K562 (cell line): ENCODE measurements at regions not wholly inside any gene's neighbourhood (a gene's known extent, or its start where the extent isn't known, plus 50 kb on each side); places are given as distances from the start of the nearest gene placed in this dataset.

Source experiments
- ATAC-seq: fragments of 200-7000 bp; cut with Tn5 transposase; 3 replicates; pipeline ENCODE4 v1.9.1; 2020; ENCODE audit warnings: moderate library complexity
- BruUV-seq: library from RNA; stranded (reverse); fragments of 400-500 nt; replicated peaks from 2 replicates; lab custom pipeline; 2021; lab: Mats Ljungman, UMichigan
- CTCF ChIA-PET: fragments of 300-600 bp; formaldehyde crosslinking; extraction: SDS; loops from one replicate; lab custom pipeline; 2021; ENCODE audit warnings: low intra/inter-chr PET ratio; lab: Yijun Ruan, JAX
- POLR2A ChIA-PET: fragments of 300-600, 350-650 bp; sonication (Branson Sonifier 250); formaldehyde crosslinking; extraction: SDS; loops from one replicate; lab custom pipeline; 2021; ENCODE audit warnings: antibody characterized with exemption, inconsistent platforms; lab: Yijun Ruan, JAX
- DNase-seq, 4 experiments: peaks; one replicate each; pipeline versions ENCODE4 v3.0.0 to v3.0.0-alpha.2; 2011 to 2018; ENCODE audit warnings: low spot score in 3 of 4, mixed read lengths in 3 of 4; ENCODE audit errors: extremely low read depth in 1 of 4
- FAIRE-seq: peaks from 2 replicates; lab custom pipeline; 2011; peaks lifted over from hg19 to GRCh38; lab: Jason Lieb, UNC
- H2AFZ ChIP-seq: 2 replicates; pipeline ENCODE4 v1.6.0; 2011; ENCODE audit warnings: low read depth, low read length, control low read depth, inconsistent platforms
- H3K27ac ChIP-seq: fragments of 200-600 bp; 3 replicates; pipeline ENCODE4 v1.8.0; 2011; ENCODE audit warnings: low read depth, mild to moderate bottlenecking, control low read depth, inconsistent platforms, low read length, moderate library complexity, mixed read lengths; ENCODE audit errors: extremely low read depth
- H3K27me3 ChIP-seq, 2 experiments: fragments of 300-600 bp in 1 of 2; 2 replicates in 1 of 2; 3 replicates in 1 of 2; pipeline versions ENCODE4 v1.6.0 to v1.8.0; 2011; ENCODE audit warnings: inconsistent platforms in 2 of 2, low read length in 2 of 2, mild to moderate bottlenecking in 1 of 2, mixed read lengths in 1 of 2, moderate library complexity in 1 of 2; ENCODE audit not compliant: control insufficient read depth in 2 of 2, insufficient read depth in 2 of 2
- H3K36me3 ChIP-seq: fragments of 300-600 bp; 3 replicates; pipeline ENCODE4 v1.8.0; 2011; ENCODE audit warnings: mild to moderate bottlenecking, low read length, inconsistent platforms; ENCODE audit not compliant: control insufficient read depth, insufficient read depth
- H3K4me1 ChIP-seq, 2 experiments: fragments of 200-600 bp in 1 of 2; replicated peaks in 1 of 2; 2 replicates in 1 of 2; 3 replicates in 1 of 2; pipeline versions ENCODE4 v1.5.1 to v1.8.0; 2011; ENCODE audit warnings: inconsistent platforms in 2 of 2, low read length in 2 of 2, mild to moderate bottlenecking in 1 of 2, mixed read lengths in 1 of 2, moderate library complexity in 1 of 2; ENCODE audit not compliant: control insufficient read depth in 2 of 2, insufficient read depth in 2 of 2
- H3K4me2 ChIP-seq: 2 replicates; pipeline ENCODE4 v1.6.1; 2011; ENCODE audit warnings: low read length, control low read depth, inconsistent platforms, mixed read lengths; ENCODE audit not compliant: insufficient read depth
- H3K4me3 ChIP-seq: fragments of 200-600 bp; sonication (generic), shearing (Covaris generic); 2 replicates; pipeline ENCODE4 v1.5.1; 2016; ENCODE audit warnings: control low read depth, inconsistent platforms
- H3K79me2 ChIP-seq: fragments of 200-600 bp; 3 replicates; pipeline ENCODE4 v1.8.0; 2011; ENCODE audit warnings: low read length, inconsistent platforms; ENCODE audit not compliant: control insufficient read depth, insufficient read depth
- H3K9ac ChIP-seq, 2 experiments: 2 replicates each; pipeline versions ENCODE4 v1.6.0 to v1.6.1; 2011; ENCODE audit warnings: low read depth in 2 of 2, low read length in 2 of 2, control low read depth in 1 of 2, inconsistent platforms in 1 of 2, mild to moderate bottlenecking in 1 of 2, mixed read lengths in 1 of 2; ENCODE audit not compliant: insufficient read depth in 1 of 2
- H3K9me1 ChIP-seq: one replicate; pipeline ENCODE4 v1.6.0; 2011; ENCODE audit warnings: inconsistent platforms, mild to moderate bottlenecking, low read length, moderate library complexity; ENCODE audit not compliant: control insufficient read depth, insufficient read depth
- H3K9me3 ChIP-seq: replicated peaks from 2 replicates; pipeline ENCODE4 v1.5.1; 2011; ENCODE audit warnings: low read depth, low read length, inconsistent platforms; ENCODE audit not compliant: control insufficient read depth, insufficient read depth
- H4K20me1 ChIP-seq: replicated peaks from 2 replicates; pipeline ENCODE4 v1.6.1; 2011; ENCODE audit warnings: low read length, inconsistent platforms, mixed read lengths; ENCODE audit not compliant: control insufficient read depth, insufficient read depth
- ASH1L ChIP-seq: fragments of 450-650 bp; IDR thresholded peaks from 2 replicates; pipeline ENCODE4 v1.6.1; 2018; ENCODE audit warnings: borderline replicate concordance, mild to moderate bottlenecking, low read depth; ENCODE audit not compliant: partially characterized antibody
- BHLHE40 ChIP-seq: IDR thresholded peaks from 2 replicates; pipeline ENCODE4 v1.6.1; 2011; ENCODE audit warnings: low read length, improper control_type of control experiment
- SNRNP70 ChIP-seq: fragments of 200-400 bp; formaldehyde crosslinking; optimal IDR thresholded peaks from 2 replicates; pipeline ENCODE3; 2017; ENCODE audit warnings: low read depth, low read length
- ZNF449 ChIP-seq: fragments of 250-450 bp; sonication (Bioruptor Pico); IDR thresholded peaks from 2 replicates; pipeline ENCODE4 v1.8.0; 2022; ENCODE audit warnings: moderate library complexity, mild to moderate bottlenecking, inconsistent platforms
- ZNF75A ChIP-seq: fragments of 450-650 bp; formaldehyde crosslinking; IDR thresholded peaks from 2 replicates; pipeline ENCODE4 v1.4.0; 2020; ENCODE audit warnings: mild to moderate bottlenecking
- ZNF79 ChIP-seq: fragments of 250-450 bp; sonication (Bioruptor Pico); IDR thresholded peaks from 2 replicates; pipeline ENCODE4 v1.4.0; 2020; ENCODE audit warnings: low read depth, mild to moderate bottlenecking, moderate library complexity
- WGBS: fragments of 100-300 bp; shearing (Covaris generic); methylation state at CpG from one replicate; pipeline ENCODE4 v1.1.6; 2016; ENCODE audit warnings: low coverage, mixed read lengths; ENCODE audit not compliant: insufficient coverage; ENCODE audit errors: missing lambda C conversion rate; 5-methylcytosine and 5-hydroxymethylcytosine counted together
- in situ Hi-C: fragments of 300-500 bp; cut with MboI; formaldehyde crosslinking; loops from 4 replicates; pipeline ENCODE4 v1.15.0; 2018; ENCODE audit warnings: inconsistent platforms, mixed read lengths
- intact Hi-C: fragments of 100-400 bp; cut with micrococcal nuclease; formaldehyde crosslinking; loops from 2 replicates; pipeline ENCODE4 v1.14.2; 2022
- TF ChIP-seq, protein P1 (sequence below), 2 experiments: fragments of 450-650 bp; IDR thresholded peaks; 2 replicates each; pipeline ENCODE4 v1.6.1; 2016

- no peak overlapping the region for H2AFZ ChIP-seq
- H3K4me3 ChIP-seq, result no peak overlapping the region
- in situ Hi-C loops, result no loop called here
- H3K36me3 ChIP-seq, result no peaks in the 10 kb centered on the region
- H4K20me1 ChIP-seq, result no peaks in the 10 kb centered on the region
- peaks cover 0 to 37% of the 10 kb centered on the region in 2 experiments; a peak in 4 of 5 replicates for H3K27me3 ChIP-seq
- WGBS, result 4% methylated on average over 7 of the region's 7 CpGs
- ATAC-seq, result no peak
- no TSS peak for BruUV-seq
- ChIA-PET CTCF (no interaction called here), POLR2A (no interaction called here)
- no peak overlapping the region for H3K9ac ChIP-seq
- H3K27ac ChIP-seq, result no peak overlapping the region
- no peak for DNase-seq
- intact Hi-C loops, result no loop called here
- no peak overlapping the region for H3K4me2 ChIP-seq
- H3K9me3 ChIP-seq, result no peaks in the 10 kb centered on the region
- FAIRE-seq, result no peak
- no peak for TF ChIP-seq ZNF449 (CRISPR knock-in tag)
- TF ChIP-seq, all 486 proteins: peak for 0
- H3K4me1 ChIP-seq, result no peaks in the 10 kb centered on the region
- no peaks in the 10 kb centered on the region for H3K9me1 ChIP-seq
- H3K79me2 ChIP-seq, result no peaks in the 10 kb centered on the region
These were observed 97.7 kb upstream of the TP53I11 start for GRCh38 chr11:45048313-45048841.

DNA sequence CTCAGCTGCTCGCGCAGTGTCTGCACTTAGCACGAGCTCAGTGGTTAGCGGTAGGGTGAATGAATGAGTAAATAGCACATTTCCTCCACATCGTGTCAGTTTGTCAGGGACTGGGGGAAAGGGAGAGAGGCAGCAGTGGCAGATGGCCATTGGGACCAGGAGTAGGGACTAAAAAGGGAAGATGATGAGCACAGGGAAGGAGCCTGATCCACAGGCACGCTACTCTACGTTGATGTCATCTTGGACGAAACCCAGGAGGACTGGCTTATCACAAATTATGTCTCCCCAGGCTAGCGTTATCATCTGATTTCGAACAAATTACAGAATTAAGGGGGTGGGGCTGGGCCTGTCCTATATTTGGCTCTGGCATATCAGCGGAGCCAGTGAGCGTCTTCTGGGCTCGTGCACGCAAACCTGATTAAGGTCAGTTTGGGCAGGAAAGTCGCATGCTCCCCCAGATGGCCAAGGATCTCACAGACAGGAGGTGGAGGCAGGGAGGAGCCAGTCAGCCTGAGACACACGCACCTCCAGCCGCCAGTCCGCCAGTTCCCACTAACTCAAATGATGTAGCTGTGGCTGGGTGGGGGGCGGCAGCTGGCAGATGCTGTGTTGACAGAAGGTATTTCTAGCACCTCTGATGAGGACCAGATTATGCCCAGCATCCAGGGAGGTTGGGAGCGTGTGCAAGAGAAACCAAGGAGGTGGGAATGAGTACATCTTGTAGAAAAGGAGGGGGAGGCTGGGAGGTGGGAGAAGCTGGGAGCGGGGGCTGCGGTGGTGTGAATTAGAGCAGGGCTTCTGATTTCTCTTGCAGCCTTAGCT is 97.4 kb upstream of the PRDM11 start:
- CTCF ChIA-PET, result no interaction called here
- 7% methylated on average over 21 of the region's 22 CpGs for WGBS
- H3K4me2 ChIP-seq, result no peak overlapping the region
- no peak overlapping the region for H3K4me3 ChIP-seq
- no peaks in the 10 kb centered on the region for H3K4me1 ChIP-seq
- DNase-seq, result no peak
- H3K27me3 ChIP-seq, result peaks cover 0 to 40% of the 10 kb centered on the region in 2 experiments
- H3K27ac ChIP-seq, result no peak overlapping the region
- no peak overlapping the region for H2AFZ ChIP-seq
- H3K9me1 ChIP-seq, result no peaks in the 10 kb centered on the region
- intact Hi-C loops, result no loop called here
- no peak for FAIRE-seq
- no peak overlapping the region for H3K9ac ChIP-seq
- POLR2A ChIA-PET, result interaction anchor here (0.6 kb wide), 1 partner anchor 494 kb away, joined by 4 read pairs; no protein-coding TSS in a partner anchor
- H3K9me3 ChIP-seq, result no peaks in the 10 kb centered on the region
- in situ Hi-C loops, result no loop called here
- no peaks in the 10 kb centered on the region for H4K20me1 ChIP-seq
- BruUV-seq, result no TSS peak
- no peaks in the 10 kb centered on the region for H3K36me3 ChIP-seq
- H3K79me2 ChIP-seq, result no peaks in the 10 kb centered on the region
- no peak for ATAC-seq
- TF ChIP-seq, protein P1, sequence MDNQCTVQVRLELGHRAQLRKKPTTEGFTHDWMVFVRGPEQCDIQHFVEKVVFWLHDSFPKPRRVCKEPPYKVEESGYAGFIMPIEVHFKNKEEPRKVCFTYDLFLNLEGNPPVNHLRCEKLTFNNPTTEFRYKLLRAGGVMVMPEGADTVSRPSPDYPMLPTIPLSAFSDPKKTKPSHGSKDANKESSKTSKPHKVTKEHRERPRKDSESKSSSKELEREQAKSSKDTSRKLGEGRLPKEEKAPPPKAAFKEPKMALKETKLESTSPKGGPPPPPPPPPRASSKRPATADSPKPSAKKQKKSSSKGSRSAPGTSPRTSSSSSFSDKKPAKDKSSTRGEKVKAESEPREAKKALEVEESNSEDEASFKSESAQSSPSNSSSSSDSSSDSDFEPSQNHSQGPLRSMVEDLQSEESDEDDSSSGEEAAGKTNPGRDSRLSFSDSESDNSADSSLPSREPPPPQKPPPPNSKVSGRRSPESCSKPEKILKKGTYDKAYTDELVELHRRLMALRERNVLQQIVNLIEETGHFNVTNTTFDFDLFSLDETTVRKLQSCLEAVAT (IDR thresholded peaks at IDR 0.05), result no peak
- TF ChIP-seq ASH1L (no peak), ZNF79 (CRISPR knock-in tag) (no peak), SNRNP70 (no peak), ZNF75A (CRISPR knock-in tag) (no peak), BHLHE40 (no peak)
